ENCODE measurements at regions not wholly inside any gene's neighbourhood (a gene's known extent, or its start where the extent isn't known, plus 50 kb on each side); places are given as distances from the start of the nearest gene placed in this dataset.

DNA sequence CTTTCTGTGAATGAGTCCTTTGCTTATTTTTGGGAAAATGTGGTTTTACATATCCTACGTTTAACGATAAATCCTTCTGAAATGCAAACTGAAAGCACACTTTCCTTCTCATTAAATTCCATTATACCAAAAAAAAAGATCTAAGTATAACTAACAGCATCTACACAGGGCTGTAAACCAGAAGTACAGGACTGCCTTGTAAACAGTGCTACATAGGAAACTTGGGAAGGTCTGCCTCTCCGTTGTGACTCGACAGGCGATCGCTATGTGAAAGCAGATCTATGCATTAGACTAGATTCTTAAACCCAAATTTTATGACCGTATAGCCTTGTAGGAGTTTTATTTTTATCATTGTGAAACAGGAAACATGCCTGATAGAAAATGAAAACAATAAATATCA is 690.5 kb downstream of the ARHGAP15 start:
- H3K4me1 Mint-ChIP-seq: peaks cover 29 to 30% of the 10 kb centered on the region in 2 experiments
- no peaks in the 10 kb centered on the region for H4K20me1 ChIP-seq (ENCODE audit: control insufficient read depth, insufficient read depth, insufficient read length)
- no peak overlapping the region for H2BK5ac ChIP-seq (ENCODE audit: insufficient read length, low read length)
- H3K56ac ChIP-seq (ENCODE audit: insufficient read length, low read depth, low read length): no peak overlapping the region
- H3K36me3 Mint-ChIP-seq (ENCODE audit: insufficient read depth in 1 of 3, low read depth in 3 of 3): no peaks in the 10 kb centered on the region
- no peaks in the 10 kb centered on the region for H3K4me1 ChIP-seq (ENCODE audit: insufficient read depth, low read length)
- no peak overlapping the region for H4K8ac ChIP-seq (replicated peaks; ENCODE audit: insufficient read length, low read depth, low read length)
- no peak overlapping the region for H3K9ac ChIP-seq (ENCODE audit: extremely low read depth, insufficient read length, low read length)
- no peaks in the 10 kb centered on the region for H3K79me1 ChIP-seq (ENCODE audit: insufficient read depth, low read depth, low read length, poor library complexity, severe bottlenecking)
- H3K14ac ChIP-seq (ENCODE audit: insufficient read depth, low read length): no peak overlapping the region
- H3K23me2 ChIP-seq (ENCODE audit: insufficient read length, low read depth, low read length, poor library complexity, severe bottlenecking): no peaks in the 10 kb centered on the region
- H3K23ac ChIP-seq (ENCODE audit: insufficient read length, low read depth, low read length): no peak overlapping the region
- no CpG with 5 or more reads among the region's 7 CpGs for WGBS (ENCODE audit: extremely low coverage, insufficient read length, low lambda C conversion rate)
- DNase-seq: no peak
- no peaks in the 10 kb centered on the region for H3K27me3 ChIP-seq (ENCODE audit: insufficient read depth, low read length)
- H3K18ac ChIP-seq (ENCODE audit: insufficient read length, low read depth, low read length): no peak overlapping the region
- no peaks in the 10 kb centered on the region for H3K27me3 Mint-ChIP-seq (ENCODE audit: low read depth)
- H2BK12ac ChIP-seq (ENCODE audit: insufficient read length, low read depth, low read length): no peak overlapping the region
- no peaks in the 10 kb centered on the region for H3K9me3 Mint-ChIP-seq
- no peak overlapping the region for H4K5ac ChIP-seq (ENCODE audit: insufficient read length, low read depth, low read length)
- TF ChIP-seq CTCF (conservative IDR thresholded peaks at IDR 0.05): no peak
- H2AFZ ChIP-seq (ENCODE audit: low read length): no peak overlapping the region
- H2BK120ac ChIP-seq (ENCODE audit: low read depth, low read length, poor library complexity, severe bottlenecking): no peak overlapping the region
- H2BK20ac ChIP-seq (ENCODE audit: low read depth, low read length, poor library complexity, severe bottlenecking): no peak overlapping the region
- no peak overlapping the region for H3K27ac Mint-ChIP-seq
- H3K27ac ChIP-seq (ENCODE audit: insufficient read length, low read depth, low read length): no peak overlapping the region
- no peak overlapping the region for H2AK5ac ChIP-seq (ENCODE audit: insufficient read length, low read length)
- H4K91ac ChIP-seq (ENCODE audit: insufficient read length, low read depth, low read length): no peak overlapping the region
- no peaks in the 10 kb centered on the region for H3K9me3 ChIP-seq (ENCODE audit: control insufficient read depth, low read depth, low read length)
- no peak overlapping the region for H3K4me3 Mint-ChIP-seq
- H3K4me2 ChIP-seq (ENCODE audit: insufficient read depth, insufficient read length, low read length): no peak overlapping the region
- no peak overlapping the region for H2BK15ac ChIP-seq (ENCODE audit: low read depth, low read length)
- H3T11ph ChIP-seq (ENCODE audit: low read length): no peak overlapping the region
- H3K79me2 ChIP-seq (ENCODE audit: insufficient read depth, low read length): no peaks in the 10 kb centered on the region
- H3K4ac ChIP-seq (ENCODE audit: low read depth, low read length): no peak overlapping the region

Measured in H9 (cell line).